NCI-H2171 treated with DMSO at 0.1 percent for 48 hours (cell line): ENCODE measurements at regions not wholly inside any gene's neighbourhood (a gene's known extent, or its start where the extent isn't known, plus 50 kb on each side); places are given as distances from the start of the nearest gene placed in this dataset.
A peak's percentile ranks its signal among the peaks of the same experiment; 100 is the strongest.

Experiments
- DNase-seq: peaks from one replicate; lab custom pipeline; 2025; lab: John Stamatoyannopoulos, UW

DNA sequence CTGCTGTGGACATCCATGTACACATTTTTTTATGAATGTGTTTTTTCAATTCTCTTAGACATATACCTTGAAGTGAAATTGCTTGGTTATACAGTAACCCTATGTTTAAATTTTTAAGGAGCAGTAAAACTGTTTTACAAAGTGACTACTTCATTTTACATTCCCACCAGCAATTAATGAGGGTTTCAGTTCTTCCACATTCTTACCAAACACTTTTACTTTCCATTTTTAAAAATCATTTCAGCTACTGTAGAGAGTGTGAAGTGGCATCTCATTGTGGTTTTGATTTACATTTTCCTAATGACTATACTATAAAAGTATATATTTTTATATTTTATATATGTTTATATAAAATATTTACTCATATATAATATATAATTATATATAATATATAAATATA lies 1221.5 kb downstream of the PLA2G4A start:
- no peak for DNase-seq

DNA sequence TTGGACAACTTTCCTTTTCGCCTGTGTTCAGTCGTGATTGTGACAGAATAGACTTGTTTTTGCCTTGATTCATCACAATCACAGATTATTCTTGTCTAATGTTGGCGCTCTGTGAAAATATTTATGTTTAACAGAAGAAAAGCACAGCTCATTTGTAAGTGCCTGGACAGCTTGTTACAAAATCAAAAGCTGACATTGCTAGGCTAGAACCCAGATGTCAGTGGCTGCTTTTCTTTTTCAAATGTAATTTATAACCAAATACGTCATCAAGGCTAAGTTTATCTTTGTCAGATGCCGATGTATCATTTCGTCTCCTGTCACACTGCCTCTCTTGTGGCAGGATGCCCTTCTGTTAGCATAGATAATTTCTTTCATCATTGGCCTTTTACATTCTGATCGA lies 1227.3 kb downstream of the PLA2G4A start:
- no peak for DNase-seq

DNA sequence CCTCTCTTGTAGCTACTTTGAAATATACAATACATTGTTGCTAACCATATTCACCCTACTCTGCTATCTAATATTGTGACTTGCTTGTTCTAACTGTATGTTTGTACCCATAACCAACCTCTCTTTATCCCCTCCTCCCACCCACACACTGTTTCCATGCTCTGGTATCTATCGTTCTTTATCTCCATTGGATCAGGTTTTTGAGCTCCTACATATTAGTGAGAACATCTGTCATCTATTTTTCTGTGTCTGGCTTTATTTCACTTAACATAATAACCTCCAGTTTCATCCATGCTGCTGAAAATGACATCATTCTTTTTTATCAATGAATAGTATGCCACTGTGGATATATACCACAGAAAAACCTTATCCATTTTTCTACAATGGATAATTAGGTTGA lies 1230.1 kb downstream of the PLA2G4A start:
- peak; percentile 73 for DNase-seq

DNA sequence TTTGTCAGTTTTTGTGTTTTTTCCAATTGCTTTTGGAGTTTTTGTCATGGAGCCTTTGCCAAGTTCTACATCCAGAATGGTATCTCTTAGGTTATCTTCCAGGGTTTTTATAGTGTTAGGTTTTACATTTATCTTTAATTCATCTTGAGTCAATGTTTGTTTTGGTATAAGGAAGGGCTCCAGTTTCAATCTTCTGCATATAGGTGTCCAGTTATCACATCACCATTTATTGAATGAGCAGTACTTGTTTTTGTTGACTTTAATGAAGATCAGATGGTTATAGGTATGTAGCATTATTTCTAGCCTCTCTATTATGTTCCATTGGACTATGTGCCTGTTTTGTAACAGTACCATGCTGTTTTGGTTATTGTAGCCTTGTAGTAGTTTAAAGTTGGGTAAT lies 1233.1 kb downstream of the PLA2G4A start:
- DNase-seq = no peak

DNA sequence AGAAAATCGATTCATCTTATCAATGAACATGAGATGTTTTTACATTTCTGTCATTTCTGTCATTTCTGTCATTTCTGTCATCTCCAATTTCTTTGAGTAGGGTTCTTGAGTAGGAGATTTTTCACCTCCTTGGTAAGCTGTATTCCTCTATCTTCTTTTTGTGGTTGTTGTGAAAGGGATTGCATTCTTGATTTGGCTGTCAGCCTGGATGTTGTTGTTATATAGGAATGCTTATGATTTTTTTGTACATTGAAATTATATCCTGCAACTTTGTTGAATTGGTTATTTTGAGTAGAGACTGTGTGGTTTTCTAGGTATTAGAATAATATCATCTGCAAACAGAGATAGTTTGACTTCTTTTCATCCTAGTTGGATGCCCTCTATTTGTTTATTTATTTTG lies 1233.7 kb downstream of the PLA2G4A start:
- DNase-seq = no peak

DNA sequence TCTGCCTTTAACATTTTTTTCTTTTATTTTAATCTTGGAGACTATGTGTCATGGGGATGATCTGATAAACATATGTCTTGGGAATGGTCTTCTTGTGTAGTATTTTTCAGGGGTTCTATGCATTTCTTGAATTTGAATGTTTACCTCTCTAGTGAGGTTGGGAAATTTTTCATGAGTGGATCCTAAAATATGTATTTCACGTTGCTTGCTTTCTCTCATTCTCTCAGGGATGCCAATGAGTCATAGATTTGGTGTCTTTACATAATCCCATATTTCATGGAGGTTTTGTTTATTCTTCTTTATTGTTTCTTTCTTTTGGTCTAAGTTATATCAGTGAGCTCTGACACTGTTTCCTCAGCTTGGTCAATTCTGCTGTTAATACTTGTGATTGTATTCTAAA lies 1237.2 kb downstream of the PLA2G4A start:
- DNase-seq = no peak

DNA sequence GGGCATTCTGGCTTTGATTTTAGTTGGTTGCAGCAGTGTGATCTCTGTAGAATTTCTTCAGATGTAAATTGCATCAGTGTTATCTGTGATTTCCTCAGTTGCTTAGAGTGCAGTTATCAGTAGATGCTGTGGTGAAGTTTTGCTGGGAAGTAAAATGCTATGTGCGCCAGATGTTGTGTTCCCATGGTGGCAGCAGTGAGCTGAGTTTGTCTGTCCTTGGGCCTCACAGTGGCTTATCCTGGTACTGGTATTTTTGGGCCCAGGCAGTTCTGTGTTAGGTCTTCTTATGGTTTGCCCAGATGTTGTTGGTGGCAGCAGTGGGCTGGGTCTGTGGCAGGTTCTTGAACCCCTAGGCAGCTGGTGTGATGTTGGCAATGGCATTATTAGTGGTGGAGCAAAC lies 1242.1 kb downstream of the PLA2G4A start:
- DNase-seq = no peak

DNA sequence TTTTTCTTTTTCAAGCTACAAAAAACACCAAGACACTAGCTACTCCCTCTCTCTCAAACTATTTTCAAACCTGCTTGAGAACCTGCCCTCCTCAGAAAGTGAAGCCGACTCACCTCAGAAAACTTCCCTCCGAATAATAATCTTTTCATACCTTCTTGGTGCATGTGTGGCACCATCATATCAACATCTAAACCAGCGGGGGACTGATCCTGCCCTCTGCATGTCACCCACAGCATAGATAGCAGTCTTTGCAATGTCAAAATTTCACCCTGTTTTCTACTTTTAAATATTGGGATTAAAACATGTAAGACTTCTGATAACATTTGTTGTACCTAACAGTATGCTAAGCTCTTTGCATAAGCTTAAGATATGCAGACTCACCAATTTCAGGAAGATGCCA lies 1260.3 kb downstream of the PLA2G4A start:
- DNase-seq = no peak

DNA sequence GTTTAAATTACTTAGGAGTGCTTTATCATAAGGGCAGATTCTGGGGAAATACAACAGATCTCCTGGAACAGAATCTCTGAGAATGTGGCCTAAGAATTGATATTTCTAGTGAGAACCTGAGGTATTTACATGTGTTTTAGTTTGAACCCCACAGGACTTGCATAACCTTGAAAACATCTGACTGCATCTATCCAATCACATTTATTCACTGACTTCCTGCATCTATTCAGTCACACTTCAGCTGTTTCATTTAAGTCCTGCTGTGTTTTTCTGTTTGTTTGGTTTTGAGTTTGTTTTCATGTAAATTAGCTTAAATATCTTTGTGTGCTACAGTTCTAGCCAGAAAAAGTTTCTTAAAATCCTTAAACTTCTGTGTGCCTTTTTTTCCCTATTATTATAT lies 1260.7 kb downstream of the PLA2G4A start:
- no peak for DNase-seq

DNA sequence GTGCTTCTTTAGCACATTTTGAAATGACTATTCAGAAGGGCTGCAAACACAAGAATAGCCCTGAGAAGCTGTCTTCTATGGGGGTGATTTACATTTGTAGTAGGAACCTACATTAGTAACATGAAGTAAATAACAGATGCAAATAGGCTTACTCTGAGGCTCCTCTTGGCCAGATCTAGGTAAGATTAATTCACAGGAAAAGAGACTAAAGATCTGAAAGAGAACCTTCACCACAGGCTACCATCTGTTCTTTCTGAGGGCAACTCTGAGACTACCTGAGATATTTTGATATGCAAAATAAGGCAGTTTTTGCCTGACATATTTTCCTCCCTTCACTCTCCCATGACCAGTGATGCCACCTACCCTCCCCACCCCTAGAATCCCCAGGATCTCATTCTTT lies 1267.8 kb downstream of the PLA2G4A start:
- peak; percentile 46 for DNase-seq

DNA sequence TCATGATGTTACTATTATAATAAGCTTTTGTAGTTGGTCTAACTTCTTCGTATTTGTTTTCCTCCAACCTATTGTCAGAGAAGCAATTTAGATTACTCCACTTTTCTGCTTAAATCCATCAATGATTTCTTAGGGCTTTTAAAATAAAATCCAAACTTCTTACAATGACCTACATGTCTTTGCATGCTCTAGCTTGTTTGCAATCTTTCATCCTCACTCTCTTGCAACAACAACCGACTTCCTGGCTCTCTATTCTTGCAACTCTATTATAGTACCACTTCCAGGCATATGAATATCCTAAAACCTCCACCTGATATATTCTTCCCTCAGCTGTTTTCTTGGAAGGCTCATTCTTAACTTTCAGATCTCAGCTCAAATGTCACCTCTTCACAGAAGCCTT lies 1288.7 kb downstream of the PLA2G4A start:
- no peak for DNase-seq

DNA sequence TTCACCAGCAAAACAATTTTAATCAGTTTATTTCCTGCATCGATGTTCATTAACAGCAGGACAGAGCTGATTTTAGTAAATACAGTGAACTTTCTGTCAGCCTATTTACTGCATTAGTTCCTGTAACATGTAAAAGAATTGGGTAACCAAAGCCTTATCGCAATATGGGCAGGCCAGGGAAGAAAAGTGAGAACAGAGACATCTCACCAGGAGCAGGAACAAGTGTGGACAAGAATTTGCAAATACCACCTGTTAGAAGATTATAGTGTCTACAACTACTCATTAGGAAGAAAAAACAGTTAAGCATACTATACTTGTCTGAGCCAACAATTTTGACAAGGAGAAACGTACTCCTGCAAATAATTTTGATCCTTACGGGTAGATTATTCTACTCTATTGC lies 1293.9 kb downstream of the PLA2G4A start:
- DNase-seq = peak; percentile 28

DNA sequence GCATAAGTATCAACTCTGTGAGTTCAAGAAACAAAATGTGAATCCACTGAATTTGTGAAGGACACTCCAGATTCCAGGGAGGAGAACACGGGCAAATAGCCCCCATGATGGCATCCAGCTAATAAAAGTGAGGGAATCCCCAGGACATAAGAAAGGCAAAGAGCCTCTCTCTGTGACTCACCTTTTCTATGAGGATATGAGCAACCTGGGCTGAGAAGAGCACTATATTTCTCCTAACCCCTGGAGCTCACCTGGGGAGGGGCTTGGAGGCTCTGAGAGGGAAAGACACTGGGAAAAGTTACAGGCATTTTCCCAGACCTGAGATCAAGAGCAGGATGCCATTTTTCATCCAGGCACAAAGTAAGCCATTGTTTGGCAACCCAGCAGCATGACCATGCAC lies 1298.8 kb downstream of the PLA2G4A start:
- DNase-seq = no peak

DNA sequence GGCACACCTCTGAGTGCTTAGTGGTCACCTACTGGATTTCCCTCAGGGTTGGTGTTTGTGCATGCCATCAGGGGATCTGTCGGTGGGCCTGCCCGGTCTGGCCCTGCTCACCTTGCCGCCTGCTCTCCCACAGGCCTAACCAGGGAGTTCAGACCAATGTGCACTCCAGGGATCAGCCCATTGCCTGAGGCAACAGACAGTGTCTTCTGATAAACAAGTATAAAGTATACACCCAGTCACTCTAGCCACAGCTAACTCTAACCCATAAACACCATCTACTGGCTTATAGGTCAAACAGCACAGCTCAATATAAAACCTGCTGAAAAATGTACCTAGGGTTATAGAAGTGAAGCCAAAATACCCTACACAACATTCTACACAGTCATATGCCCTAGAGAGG lies 1300.0 kb downstream of the PLA2G4A start:
- DNase-seq = no peak

DNA sequence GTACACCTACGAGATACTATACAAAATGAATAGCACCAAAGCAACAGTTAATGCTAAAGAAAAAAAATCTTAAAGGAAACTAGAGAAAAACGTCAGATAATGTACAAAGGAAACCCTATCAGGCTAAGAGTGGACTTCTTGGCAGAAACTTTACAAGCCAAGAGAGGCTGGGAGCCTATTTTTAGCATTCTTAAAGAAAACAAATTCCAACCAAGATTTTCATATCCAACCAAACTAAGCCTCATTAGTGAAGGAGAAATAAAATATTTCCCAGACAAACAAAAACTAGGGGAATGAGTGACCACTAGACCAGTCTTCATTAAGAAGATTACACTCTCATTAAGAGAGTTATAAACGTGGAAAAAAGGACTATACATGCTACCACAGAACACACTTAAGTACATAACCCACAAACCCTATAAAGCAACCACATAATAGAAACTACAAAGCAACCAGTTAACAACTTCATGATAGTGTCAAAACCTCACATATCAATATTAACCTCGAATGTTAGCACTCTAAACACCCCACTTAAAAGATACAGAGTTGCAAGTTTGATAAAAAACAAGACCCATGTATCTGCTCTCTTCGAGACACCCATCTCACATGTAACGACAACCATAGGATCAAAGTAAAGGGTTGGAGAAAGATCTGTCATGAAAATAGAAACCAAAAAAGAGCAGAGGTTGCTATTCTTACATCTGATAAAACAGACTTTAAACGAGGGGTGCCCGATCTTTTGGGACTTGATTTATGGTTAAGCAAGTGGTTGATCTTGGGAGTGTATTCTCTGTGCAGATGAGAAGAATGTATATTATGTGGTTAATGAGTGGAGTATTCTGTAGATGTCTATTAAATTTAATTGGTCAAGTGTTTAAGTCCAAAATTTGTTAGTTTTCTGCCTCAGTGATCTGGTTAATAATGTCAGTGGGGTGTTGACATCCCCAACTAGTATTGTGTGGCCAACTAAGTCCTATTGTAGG lies 1301.4 kb downstream of the PLA2G4A start:
- no peak for DNase-seq

DNA sequence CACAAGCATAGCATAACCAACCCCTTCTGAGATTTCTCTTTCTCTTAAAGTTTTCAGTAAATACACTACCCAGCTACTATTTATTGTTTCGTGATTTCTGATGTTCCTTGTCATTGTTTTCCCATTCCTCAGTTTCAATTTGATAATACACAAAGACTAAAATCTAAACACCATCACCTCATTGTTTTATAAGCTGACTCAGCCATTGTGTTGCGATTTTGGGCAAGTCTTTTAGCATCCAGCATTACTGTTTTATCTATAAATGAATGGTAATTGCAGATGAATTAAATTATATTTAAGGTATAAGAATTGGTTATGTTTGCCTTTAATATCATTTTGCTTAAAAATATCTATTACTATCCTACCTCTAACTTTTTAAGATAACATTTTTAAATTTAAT lies 1308.5 kb downstream of the PLA2G4A start:
- DNase-seq = no peak

DNA sequence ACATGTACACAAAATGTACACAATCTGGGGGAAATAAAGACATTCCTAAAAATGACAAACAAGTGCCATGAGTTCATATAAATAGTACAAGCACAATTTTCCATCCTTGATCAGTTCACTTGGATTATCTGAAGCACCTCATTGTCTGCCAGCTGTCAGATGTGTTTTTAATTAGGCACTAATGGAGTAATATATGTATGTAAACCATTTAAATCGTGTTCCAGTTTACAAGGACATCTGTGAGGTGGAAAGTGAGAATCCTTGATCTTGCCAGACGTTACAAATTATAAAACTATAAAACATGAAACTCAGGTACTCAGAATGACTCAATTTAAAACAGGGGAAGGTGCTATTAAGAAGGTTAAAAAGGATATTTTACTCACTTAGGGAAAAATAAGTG lies 1312.2 kb downstream of the PLA2G4A start:
- DNase-seq = peak; percentile 77

DNA sequence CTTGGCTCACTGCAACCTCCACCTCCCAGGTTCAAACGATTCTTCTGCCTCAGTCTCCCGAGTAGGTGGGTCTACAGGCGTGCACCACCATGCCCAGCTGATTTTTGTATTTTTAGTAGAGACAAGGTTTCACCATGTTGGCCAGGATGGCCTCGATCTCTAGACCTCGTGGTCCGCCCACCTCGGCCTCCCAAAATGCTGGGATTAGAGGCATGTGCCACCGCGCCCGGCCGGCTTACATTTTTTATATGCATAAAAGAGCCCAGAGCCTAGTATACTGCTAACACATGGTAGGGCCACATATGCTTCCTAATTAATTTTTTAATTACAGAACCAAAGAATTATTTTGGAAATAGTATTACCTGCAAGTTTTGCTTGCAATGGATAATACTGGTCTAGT lies 1325.4 kb downstream of the PLA2G4A start:
- no peak for DNase-seq

DNA sequence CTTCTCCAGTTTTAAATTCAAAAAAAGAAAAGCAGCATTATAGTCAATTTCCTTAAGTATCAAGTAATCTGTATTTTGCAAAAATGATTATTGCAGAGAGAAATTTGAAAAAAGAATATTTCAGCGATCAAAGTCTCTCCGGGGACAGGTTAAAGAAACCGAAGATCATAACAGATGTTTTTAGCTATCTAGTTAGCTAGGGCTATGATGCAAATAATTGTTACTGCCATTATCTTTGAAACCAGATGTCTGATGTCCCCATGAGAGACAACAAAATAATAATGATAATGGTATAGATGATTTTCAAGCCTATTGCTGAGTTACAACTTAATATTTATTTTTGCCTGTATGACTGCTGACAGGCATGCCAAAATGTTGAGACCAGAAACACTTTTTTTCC lies 1326.0 kb downstream of the PLA2G4A start:
- DNase-seq = peak; percentile 62

DNA sequence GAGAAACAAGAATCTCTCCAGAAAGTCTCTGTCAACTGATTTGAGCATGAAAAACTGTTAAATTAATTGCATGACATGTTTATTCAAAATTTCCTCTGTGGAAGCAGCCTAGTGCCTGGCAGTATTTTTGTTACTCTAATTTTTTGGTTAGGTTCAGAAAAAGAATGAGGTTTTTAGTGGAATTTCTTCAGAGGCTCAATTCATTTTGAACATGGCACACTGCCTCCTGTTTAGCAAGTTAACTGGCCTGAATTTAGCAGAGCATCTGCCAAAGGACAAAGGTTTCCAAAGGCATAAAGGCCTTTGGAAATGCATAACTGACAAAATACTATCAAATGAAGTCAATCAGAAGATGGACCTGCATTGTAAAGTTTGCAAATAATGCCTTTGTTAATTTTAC lies 1326.5 kb downstream of the PLA2G4A start:
- DNase-seq = no peak

DNA sequence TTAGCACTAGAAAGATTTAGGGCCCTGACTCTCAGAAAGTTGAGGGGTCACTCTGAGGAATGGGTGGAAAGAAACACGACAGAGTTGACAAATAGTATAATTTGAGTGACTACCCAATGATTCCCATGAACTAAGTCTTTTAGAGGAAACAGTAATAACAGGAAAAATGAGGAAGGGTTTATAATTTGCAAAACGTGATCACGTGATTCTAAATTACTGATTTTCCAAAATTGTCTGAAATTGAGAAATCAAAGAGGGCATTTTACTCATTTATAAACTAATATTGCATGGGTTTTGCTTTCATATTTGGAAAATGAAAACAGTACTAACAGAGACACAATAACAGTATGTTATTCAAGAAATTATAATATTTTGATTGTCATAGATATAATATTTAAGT lies 1335.7 kb downstream of the PLA2G4A start:
- DNase-seq = no peak

DNA sequence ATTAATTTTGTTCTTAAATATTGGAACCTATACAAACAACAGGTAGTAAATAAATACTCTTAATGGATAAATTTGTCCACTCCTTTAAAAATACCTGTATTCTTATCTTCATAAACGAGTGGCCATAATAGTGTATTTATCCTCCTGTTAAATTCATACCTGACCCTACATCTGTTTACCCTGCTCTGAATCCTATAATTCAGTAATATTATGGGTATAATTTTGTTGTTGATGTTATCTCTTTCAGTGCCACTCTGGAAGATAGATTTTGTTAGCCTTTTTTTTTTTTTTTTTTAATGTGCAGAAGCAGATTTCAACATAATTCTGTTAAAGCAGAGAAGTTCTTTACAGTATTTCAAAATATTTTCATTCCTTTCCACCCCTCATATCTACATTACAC lies 1337.9 kb downstream of the PLA2G4A start:
- no peak for DNase-seq

DNA sequence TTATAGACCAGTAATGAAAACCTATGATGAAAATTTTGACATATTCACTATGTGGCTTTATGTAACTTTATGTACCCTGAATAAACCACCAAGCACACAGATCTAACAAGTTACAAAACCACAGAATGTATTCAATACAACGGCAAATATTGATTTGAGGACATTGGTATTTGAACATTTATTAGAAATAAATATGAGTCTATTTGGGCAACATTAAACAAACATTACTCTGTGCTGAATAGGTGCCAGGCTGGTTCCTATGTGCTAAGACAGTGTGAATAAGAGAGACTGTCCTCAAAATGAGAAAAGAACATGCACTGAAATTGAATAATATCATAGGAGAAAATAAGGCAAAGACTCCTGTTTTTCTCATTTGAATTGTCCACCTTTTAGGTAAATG lies 1341.2 kb downstream of the PLA2G4A start:
- DNase-seq = no peak

DNA sequence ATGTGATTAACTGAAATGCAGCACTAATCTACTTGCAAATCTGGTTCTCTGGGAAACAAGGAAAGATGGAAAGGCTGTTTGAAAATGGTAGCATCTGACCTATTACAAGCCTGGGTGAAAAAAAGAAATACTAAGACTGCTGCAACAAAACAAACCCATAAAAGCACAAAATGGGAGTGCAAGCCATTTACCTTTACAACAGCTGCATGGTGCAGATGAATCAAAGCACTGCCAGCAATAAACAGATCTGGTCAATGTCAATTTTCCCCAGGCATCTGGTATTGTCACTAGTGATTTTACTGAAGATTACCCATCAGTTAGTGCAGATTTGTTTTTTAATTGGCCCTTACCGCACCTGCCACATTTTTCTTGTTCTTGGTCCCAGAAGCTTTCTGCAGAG lies 1341.7 kb downstream of the PLA2G4A start:
- peak; percentile 86 for DNase-seq
